ENCODE measurements at regions not wholly inside any gene's neighbourhood (a gene's known extent, or its start where the extent isn't known, plus 50 kb on each side); places are given as distances from the start of the nearest gene placed in this dataset.

GRCh38 chr6:77548662-77549366, 85.5 kb upstream of the HTR1B start:
- FAIRE-seq (no peak), DNase-seq (ENCODE audit: low read depth in 1 of 2, low spot score in 2 of 2) (no peak)
- Histone ChIP-seq H2BK20ac (ENCODE audit: low read length) (no peak overlapping the region), H2BK120ac (replicated peaks; ENCODE audit: low read depth, low read length) (no peak overlapping the region), H2BK12ac (ENCODE audit: low read depth, low read length) (no peak overlapping the region), H3K79me1 (ENCODE audit: low read depth, low read length) (no peaks in the 10 kb centered on the region), H3K9me3 (ENCODE audit: insufficient read depth in 2 of 2, low read depth in 1 of 2, low read length in 1 of 2) (no peaks in the 10 kb centered on the region), H3K9ac (replicated peaks in 1 of 4; ENCODE audit: extremely low read depth in 1 of 4, low read depth in 3 of 4, low read length in 3 of 4) (no peak overlapping the region), H4K5ac (ENCODE audit: insufficient read length, low read depth, low read length) (no peak overlapping the region), H4K8ac (ENCODE audit: extremely low read depth, insufficient read depth, low read length) (no peak overlapping the region), H3K23ac (ENCODE audit: insufficient read length) (no peak overlapping the region), H3K27ac (ENCODE audit: low read depth, low read length) (no peak overlapping the region), H4K20me1 (replicated peaks in 1 of 2; ENCODE audit: control insufficient read depth in 1 of 2, insufficient read depth in 2 of 2, low read length in 2 of 2) (peaks cover 0 to 2% of the 10 kb centered on the region in 2 experiments), H2BK15ac (ENCODE audit: low read length) (no peak overlapping the region), H2AK5ac (ENCODE audit: low read depth, low read length) (no peak overlapping the region), H4K91ac (replicated peaks; ENCODE audit: insufficient read length, low read length) (no peak overlapping the region), H3K4me1 (replicated peaks in 1 of 4; ENCODE audit: control insufficient read depth in 3 of 4, insufficient read depth in 4 of 4, low read length in 3 of 4) (no peaks in the 10 kb centered on the region), H3K27me3 (replicated peaks in 1 of 4; ENCODE audit: control insufficient read depth in 3 of 4, extremely low read depth in 1 of 4, insufficient read depth in 3 of 4, low read length in 3 of 4) (no peaks in the 10 kb centered on the region; a peak in 1 of 7 replicates), H3K56ac (replicated peaks; ENCODE audit: insufficient read length, low read depth, low read length) (no peak overlapping the region), H3K4me3 (ENCODE audit: extremely low read depth in 1 of 4, insufficient read depth in 2 of 4, low read depth in 3 of 4, low read length in 4 of 4) (no peak overlapping the region), H3K79me2 (ENCODE audit: control insufficient read depth in 1 of 2, insufficient read depth in 2 of 2, low read length in 2 of 2) (no peaks in the 10 kb centered on the region), H2BK5ac (ENCODE audit: low read depth, low read length) (no peak overlapping the region), H3K23me2 (ENCODE audit: low read depth, low read length) (no peaks in the 10 kb centered on the region), H3K4ac (replicated peaks; ENCODE audit: insufficient read length, low read depth, low read length) (no peak overlapping the region), H3K36me3 (ENCODE audit: control insufficient read depth in 2 of 4, insufficient read depth in 4 of 4, low read length in 3 of 4) (no peaks in the 10 kb centered on the region), H2AFZ (ENCODE audit: low read length) (no peak overlapping the region), H3K4me2 (ENCODE audit: insufficient read depth in 1 of 2, low read depth in 2 of 2, low read length in 2 of 2) (no peak overlapping the region), H3K18ac (ENCODE audit: extremely low read depth, low read length) (no peak overlapping the region), H3K14ac (ENCODE audit: insufficient read length) (no peak overlapping the region)
- POLR2A ChIA-PET (ENCODE audit: partially characterized antibody), result no interaction called here
- CTCF ChIA-PET (ENCODE audit: partially characterized antibody), result no interaction called here
- WGBS, 2 experiments (ENCODE audit: extremely low coverage in 1 of 2, insufficient coverage in 1 of 2, insufficient read length in 1 of 2, insufficient replicate concordance in 2 of 2, low coverage in 1 of 2, low lambda C conversion rate in 2 of 2, missing lambda C conversion rate in 1 of 2), result 84% methylated on average over 6 of the region's 6 CpGs; no CpG with 5 or more reads in 1 of the 2 experiments
- TF ChIP-seq, protein P1, sequence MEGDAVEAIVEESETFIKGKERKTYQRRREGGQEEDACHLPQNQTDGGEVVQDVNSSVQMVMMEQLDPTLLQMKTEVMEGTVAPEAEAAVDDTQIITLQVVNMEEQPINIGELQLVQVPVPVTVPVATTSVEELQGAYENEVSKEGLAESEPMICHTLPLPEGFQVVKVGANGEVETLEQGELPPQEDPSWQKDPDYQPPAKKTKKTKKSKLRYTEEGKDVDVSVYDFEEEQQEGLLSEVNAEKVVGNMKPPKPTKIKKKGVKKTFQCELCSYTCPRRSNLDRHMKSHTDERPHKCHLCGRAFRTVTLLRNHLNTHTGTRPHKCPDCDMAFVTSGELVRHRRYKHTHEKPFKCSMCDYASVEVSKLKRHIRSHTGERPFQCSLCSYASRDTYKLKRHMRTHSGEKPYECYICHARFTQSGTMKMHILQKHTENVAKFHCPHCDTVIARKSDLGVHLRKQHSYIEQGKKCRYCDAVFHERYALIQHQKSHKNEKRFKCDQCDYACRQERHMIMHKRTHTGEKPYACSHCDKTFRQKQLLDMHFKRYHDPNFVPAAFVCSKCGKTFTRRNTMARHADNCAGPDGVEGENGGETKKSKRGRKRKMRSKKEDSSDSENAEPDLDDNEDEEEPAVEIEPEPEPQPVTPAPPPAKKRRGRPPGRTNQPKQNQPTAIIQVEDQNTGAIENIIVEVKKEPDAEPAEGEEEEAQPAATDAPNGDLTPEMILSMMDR (IDR thresholded peaks at IDR 0.05; ENCODE audit: control extremely low read depth in 1 of 3, insufficient read depth in 1 of 3, low read depth in 1 of 3, low read length in 3 of 3), result no peak
- TF ChIP-seq SRF (IDR thresholded peaks at IDR 0.05; ENCODE audit: low read depth, low read length), result no peak
- TF ChIP-seq POLR2A (IDR thresholded peaks at IDR 0.05; ENCODE audit: control extremely low read depth in 1 of 2, low read depth in 2 of 2, low read length in 2 of 2), result no peak
- no peak for TF ChIP-seq GTF2F1 (IDR thresholded peaks at IDR 0.05; ENCODE audit: borderline replicate concordance, low read depth, low read length)
- TF ChIP-seq SP4 (IDR thresholded peaks at IDR 0.05; ENCODE audit: low read length), result no peak
- TF ChIP-seq CTBP2 (IDR thresholded peaks at IDR 0.05; ENCODE audit: borderline replicate concordance, insufficient read depth, insufficient read length, low read length), result no peak
- TF ChIP-seq MAX (IDR thresholded peaks at IDR 0.05), result no peak
- no peak for TF ChIP-seq TBP (IDR thresholded peaks at IDR 0.05; ENCODE audit: low read depth, low read length)
- no peak for TF ChIP-seq BRCA1 (IDR thresholded peaks at IDR 0.05; ENCODE audit: low read depth, low read length)
- TF ChIP-seq EP300 (IDR thresholded peaks at IDR 0.05; ENCODE audit: borderline replicate concordance in 1 of 2, low read depth in 2 of 2, low read length in 2 of 2), result no peak
- TF ChIP-seq TEAD4 (IDR thresholded peaks at IDR 0.05; ENCODE audit: low read depth, low read length), result no peak
- no peak for TF ChIP-seq CREB1 (IDR thresholded peaks at IDR 0.05)
